GM18870 (cell line): ENCODE measurements at regions not wholly inside any gene's neighbourhood (a gene's known extent, or its start where the extent isn't known, plus 50 kb on each side); places are given as distances from the start of the nearest gene placed in this dataset.

Experiments
- ATAC-seq: cut with Tn5 transposase; IDR thresholded peaks from one replicate; pipeline ENCODE4 v1.9.1; 2021; ENCODE audit warnings: moderate library complexity; ENCODE audit not compliant: unreplicated experiment

GRCh38 chr13:30151388-30151787 lies 156.0 kb downstream of the KATNAL1 start:
- ATAC-seq = no peak

- ATAC-seq = no peak
Observed at GRCh38 chr13:30149248-30149647, 158.1 kb downstream of the KATNAL1 start.

DNA sequence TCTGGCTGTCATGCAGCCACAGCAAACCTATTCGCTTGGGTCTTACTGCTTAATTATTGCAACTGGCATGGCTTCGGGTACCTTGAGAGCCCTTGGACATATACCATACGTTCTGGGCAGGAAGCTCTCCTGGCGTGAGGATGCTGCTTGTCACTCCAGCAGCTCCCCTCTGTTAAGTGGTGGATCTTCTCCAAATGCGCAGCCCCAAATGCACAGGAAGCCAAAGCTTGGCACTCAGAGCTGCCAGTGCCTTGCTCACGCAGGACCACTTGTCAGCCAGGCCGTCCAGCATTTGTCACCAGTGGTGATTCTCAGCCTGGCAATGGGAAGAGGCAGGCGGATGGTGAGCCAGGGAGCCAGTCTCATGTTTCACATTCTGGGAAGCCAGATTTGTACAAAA lies 158.6 kb downstream of the KATNAL1 start:
- ATAC-seq = no peak

GRCh38 chr13:30148171-30148754 lies 159.1 kb downstream of the KATNAL1 start:
- no peak for ATAC-seq

DNA sequence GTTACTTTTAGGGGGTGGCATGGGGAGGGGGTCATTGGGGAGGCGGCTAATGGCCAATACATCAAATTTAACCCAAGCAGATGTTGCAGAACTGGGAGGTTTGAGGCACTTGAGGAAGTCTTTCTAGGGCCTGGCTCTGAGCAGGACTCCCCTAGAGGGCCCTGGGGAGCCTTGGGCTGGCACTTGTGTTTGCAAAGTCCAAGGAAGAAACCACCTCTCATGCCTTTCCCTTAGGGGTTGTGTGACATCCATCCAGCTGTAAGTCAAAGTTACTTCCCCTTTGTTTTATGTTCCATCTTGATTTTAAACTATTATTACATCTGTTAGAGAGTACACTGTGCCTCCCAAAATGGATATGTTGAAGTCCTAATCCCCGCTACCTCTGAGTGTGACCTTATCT lies 159.9 kb downstream of the KATNAL1 start:
- no peak for ATAC-seq

GRCh38 chr13:30147015-30147414 lies 160.3 kb downstream of the KATNAL1 start:
- ATAC-seq = no peak

DNA sequence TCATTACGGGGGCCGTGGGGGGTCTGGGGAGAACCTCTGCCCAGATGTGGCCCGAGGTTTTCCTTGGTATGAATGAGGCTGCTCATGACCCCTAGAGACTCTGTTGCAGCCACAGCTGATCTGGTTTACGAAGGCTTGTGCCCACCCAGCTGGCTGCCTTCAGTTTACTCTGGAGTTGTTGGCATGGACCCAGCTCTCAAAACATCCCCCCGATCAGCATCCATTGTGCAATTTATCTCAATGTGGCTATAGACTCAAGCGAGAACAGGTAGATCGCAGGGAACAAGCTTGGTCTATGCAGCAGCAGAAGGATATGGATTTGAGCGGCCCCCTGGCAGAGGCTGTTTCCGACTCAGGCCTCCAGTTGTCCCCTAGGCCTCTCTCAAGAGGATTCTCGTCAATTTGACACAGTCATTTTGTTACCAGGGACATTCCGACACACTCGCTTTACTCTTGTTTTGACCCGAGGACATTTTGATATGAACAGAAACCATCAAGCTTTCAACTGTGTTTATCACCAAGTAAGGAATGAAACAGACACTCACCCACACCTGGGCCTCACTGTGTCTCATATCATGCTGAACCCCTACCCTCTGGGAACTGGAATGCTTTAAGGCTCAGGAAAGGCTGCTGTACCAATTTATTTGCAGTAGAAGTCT lies 161.5 kb downstream of the KATNAL1 start:
- peak; percentile 63 for ATAC-seq

- ATAC-seq = no peak
Observed at GRCh38 chr13:30143666-30144400, 163.5 kb downstream of the KATNAL1 start.

GRCh38 chr13:30142486-30143211 lies 164.7 kb downstream of the KATNAL1 start:
- no peak for ATAC-seq

DNA sequence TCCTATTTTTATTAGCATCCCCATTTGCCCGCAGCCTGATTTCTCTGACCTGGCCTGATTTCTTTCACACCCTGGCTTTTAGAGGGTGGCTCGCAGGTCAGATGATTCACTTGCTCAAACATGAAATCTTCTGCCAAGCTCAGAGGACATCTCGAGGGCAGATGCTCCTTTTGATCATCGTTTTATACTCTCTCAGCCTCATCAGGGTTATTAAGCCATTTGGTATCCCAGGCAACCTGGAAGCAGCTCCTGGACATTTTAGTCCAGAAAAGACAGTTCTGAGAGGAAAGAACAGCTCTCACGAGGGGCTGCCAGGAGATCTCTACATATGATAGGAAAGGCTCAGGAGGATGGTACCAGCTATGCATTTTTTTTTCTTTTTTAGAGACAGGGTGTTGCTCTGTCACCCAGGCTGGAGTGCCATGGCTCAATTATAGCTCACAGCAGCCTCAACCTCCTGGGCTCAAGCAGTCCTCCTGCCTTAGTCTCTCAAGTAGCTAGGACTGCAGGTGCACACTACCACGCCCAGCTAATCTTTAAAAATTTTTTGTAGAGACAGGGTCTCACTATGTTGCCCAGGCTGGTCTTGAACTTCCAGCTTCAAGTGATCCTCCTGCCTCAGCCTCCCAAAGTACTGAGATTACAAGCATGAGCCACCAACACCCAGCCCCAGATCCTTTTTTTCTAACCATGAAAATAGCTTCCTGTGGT lies 165.4 kb downstream of the KATNAL1 start:
- ATAC-seq = no peak

- ATAC-seq = no peak
Observed at GRCh38 chr13:30140973-30141372, 166.4 kb downstream of the KATNAL1 start.

DNA sequence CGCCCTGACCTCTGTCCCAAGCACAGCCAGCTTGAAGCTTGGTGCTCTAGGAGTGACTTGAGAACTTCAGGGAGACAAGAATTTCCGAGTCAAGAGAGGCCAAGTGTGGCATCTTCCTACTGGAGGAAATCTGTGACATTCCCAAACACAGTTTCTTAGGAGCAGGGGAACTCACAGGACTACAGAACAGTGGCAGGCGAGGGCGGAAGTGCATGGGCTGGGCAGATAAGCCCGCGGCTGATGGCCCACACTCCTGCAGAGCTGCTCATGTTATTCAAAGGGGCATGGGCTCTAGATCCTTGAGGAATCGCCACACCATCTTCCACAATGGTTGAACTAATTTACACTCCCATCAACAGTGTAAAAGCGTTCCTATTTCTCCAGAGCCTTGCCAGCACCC lies 168.8 kb downstream of the KATNAL1 start:
- no peak for ATAC-seq

- ATAC-seq = no peak
Observed at GRCh38 chr13:30135868-30136267, 171.5 kb downstream of the KATNAL1 start.

GRCh38 chr13:30135351-30135750 lies 172.0 kb downstream of the KATNAL1 start:
- ATAC-seq = no peak

- no peak for ATAC-seq
Observed at GRCh38 chr13:30134578-30134977, 172.8 kb downstream of the KATNAL1 start.

GRCh38 chr13:30133996-30134395 lies 173.4 kb downstream of the KATNAL1 start:
- no peak for ATAC-seq

- no peak for ATAC-seq
Observed at GRCh38 chr13:30133554-30133912, 173.8 kb downstream of the KATNAL1 start.

DNA sequence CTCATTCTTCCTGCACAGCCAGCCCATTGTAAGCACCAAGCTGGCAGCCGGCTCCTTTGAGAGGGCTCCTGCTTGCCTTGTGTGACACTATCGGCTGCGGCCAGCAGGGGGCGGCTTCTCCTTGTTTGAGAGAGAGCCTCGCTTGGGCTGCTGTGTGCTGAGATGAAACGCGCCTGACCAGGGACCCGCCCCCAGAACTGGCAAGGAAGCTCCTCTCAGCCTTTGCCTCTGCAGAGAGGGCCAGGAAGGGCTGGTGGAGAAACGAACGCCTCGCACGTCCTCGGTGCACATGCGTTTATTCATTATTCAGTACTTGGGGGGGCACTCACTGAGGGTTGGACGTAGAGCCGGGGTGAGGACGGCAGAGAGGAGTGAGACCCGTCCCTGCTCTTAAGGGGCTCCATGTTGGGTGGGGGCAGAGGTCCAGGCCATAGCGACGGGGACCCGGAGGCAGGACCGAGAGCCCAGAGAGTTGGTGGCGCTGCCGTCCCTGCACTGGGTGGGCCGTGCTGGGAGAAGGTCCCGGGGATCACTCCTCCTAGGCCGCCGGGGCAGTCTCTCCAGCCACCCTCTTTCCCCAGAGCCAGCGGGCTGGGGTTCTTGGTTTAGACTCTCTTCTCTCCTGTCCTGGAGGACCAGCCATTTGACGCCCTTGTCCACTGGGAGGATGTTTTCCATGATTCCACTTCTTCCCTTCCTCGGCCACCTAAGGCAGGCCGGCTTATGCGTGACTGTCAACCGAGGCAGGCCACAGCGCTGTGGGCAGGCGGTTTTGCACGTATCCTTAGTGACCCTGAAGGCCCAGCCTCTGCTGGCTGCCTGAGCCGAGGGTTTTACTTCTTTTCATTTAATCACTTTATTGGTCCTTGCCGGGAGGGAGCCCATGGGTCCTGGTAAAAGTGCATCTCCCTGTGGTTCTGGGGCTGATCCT lies 174.5 kb downstream of the KATNAL1 start:
- ATAC-seq = peak; percentile 74

DNA sequence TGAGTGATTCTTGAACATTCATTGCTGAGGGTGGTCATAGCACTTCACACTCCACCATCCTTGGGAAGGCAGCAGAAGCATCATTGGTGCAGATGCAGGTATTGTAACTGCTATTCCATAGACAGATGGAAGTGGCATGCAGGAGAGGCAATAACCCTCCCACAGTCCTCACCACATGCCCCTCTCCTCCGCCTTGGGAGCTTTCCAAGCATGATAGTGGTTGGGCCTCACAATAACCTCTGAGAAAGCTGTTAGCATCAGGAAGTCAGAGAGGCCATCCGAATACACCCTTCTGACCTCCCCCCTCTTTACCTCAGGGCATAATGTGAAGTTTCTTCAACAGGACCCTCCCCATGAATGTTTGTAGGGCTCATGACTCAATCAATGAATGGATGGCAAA lies 177.9 kb downstream of the KATNAL1 start:
- no peak for ATAC-seq

DNA sequence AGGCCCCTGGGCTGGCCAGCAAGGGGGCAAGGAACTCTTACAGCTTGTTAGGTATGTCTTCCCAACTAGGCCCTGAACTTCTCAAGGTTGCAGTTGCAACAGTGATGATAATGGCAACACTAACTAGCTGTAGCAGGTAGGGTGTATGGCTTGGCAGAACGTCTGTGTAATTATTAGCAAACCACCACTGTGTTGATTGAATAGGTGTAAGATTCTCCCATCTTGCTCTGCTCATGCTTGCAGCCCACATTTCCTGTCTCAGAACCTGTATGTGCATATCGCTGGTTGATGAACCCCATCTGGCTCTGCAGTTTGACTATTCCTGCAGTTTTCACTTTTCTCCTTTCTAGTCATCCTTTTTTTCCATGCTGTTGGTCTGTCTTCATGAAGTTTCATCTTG lies 178.8 kb downstream of the KATNAL1 start:
- no peak for ATAC-seq
